ENCODE measurements at regions not wholly inside any gene's neighbourhood (a gene's known extent, or its start where the extent isn't known, plus 50 kb on each side); places are given as distances from the start of the nearest gene placed in this dataset.
"Not testable (repeated sequence)": the region's sequence is repeated elsewhere in the genome, so short reads cannot be mapped to it uniquely, and the experiment has no call there.

DNA sequence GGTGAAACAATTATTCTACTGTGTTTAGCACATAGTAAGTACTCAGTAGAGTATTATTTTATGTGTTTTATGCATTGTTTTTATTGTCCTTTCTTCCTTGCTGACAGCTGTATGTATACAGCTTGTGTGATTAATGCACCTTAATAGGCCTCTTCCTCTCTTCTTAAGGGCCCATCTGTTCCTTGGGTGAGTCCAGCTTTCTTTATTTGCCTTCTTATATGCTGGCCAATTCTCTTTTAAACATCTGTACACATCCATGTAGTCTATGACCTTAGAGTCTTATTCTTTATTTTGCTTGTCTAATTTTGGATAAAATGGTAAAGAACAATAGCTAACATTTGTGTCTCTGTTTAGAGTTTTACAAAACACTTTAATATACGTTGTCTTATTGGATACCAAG lies 333.7 kb upstream of the MEIS1 start:
- DNase-seq (ENCODE audit: low spot score) = no peak
- Histone ChIP-seq H3K4me3 (no peak overlapping the region), H3K27ac (no peak overlapping the region)
- TF ChIP-seq CTCF (IDR thresholded peaks at IDR 0.05) = no peak

DNA sequence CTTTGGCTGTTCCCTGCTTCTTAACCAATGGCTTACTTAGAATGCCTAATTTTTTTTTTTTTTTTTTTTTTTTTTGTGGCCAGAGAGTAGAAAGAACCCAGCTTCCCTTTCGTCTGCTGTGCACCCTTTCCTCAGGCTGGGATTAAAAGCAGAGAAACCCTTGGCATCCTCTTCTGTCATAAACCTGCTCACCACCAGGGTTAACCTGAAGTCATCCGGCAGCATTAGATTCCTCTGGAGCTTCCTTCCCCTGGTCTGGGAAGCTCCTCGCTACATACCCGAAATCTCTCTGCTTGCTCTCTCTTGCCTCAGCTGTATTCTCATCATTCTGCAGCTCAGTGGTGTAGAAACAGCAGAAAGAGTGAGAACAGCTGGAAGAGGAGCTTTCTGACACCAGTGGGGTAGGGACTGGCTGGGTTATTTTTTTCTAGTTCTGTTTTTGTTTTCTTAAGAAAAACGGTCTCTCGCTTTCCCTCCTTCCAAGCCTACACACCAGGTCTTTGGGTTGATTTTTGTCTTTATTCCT lies 339.0 kb upstream of the MEIS1 start:
- H3K27ac ChIP-seq = no peak overlapping the region
- H3K4me3 ChIP-seq = no peak overlapping the region
- TF ChIP-seq CTCF (IDR thresholded peaks at IDR 0.05) = no peak
- no peak for DNase-seq (ENCODE audit: low spot score)

- not testable (repeated sequence) for H3K27ac ChIP-seq; H3K4me3 ChIP-seq; DNase-seq (ENCODE audit: low spot score)
These were observed 340.2 kb upstream of the MEIS1 start for GRCh38 chr2:66094689-66095088.

GRCh38 chr2:66093371-66093770 lies 341.6 kb upstream of the MEIS1 start:
- DNase-seq (ENCODE audit: low spot score) = no peak
- Histone ChIP-seq H3K27ac (no peak overlapping the region), H3K4me3 (no peak overlapping the region)
- no peak for TF ChIP-seq CTCF (IDR thresholded peaks at IDR 0.05)

- no peak overlapping the region for H3K27ac ChIP-seq
- no peak for DNase-seq (ENCODE audit: low spot score)
- H3K4me3 ChIP-seq = no peak overlapping the region
- no peak for TF ChIP-seq CTCF (IDR thresholded peaks at IDR 0.05)
These were observed 349.9 kb upstream of the MEIS1 start for GRCh38 chr2:66084948-66085590.

DNA sequence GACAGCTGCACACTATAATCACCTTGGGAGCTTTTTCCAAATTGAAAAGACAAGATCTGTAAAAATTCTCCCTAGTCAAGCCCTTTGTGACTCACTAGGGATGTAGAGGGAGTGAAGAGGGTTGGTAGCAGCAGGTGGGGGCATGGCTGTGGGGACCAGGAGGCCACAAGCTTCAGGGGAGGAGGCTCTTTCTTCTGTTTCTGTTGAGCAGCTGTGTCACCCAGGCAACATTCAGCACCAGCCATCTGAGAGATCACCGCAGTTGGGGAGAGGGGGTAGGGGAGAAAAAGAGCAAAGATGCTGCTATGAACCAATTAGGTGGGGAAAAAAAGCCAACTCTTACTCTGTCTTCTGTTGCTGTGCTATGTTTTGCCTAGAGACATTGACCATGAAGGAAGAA lies 352.3 kb upstream of the MEIS1 start:
- no peak for TF ChIP-seq CTCF (IDR thresholded peaks at IDR 0.05)
- Histone ChIP-seq H3K4me3 (no peak overlapping the region), H3K27ac (no peak overlapping the region)
- no peak for DNase-seq (ENCODE audit: low spot score)

GRCh38 chr2:66080127-66080526 lies 354.8 kb upstream of the MEIS1 start:
- no peak for DNase-seq (ENCODE audit: low spot score)
- TF ChIP-seq CTCF (IDR thresholded peaks at IDR 0.05) = no peak
- no peak overlapping the region for H3K4me3 ChIP-seq
- no peak overlapping the region for H3K27ac ChIP-seq

All from coronary artery (tissue), 2 donors.